ENCODE measurements at regions not wholly inside any gene's neighbourhood (a gene's known extent, or its start where the extent isn't known, plus 50 kb on each side); places are given as distances from the start of the nearest gene placed in this dataset.

GRCh38 chr6:66740346-66740745 is 1033.3 kb upstream of the EYS start (continued):
- TF ChIP-seq, protein P1, sequence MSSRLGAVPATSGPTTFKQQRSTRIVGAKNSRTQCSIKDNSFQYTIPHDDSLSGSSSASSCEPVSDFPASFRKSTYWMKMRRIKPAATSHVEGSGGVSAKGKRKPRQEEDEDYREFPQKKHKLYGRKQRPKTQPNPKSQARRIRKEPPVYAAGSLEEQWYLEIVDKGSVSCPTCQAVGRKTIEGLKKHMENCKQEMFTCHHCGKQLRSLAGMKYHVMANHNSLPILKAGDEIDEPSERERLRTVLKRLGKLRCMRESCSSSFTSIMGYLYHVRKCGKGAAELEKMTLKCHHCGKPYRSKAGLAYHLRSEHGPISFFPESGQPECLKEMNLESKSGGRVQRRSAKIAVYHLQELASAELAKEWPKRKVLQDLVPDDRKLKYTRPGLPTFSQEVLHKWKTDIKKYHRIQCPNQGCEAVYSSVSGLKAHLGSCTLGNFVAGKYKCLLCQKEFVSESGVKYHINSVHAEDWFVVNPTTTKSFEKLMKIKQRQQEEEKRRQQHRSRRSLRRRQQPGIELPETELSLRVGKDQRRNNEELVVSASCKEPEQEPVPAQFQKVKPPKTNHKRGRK (tag; IDR thresholded peaks at IDR 0.05), result no peak
- TF ChIP-seq EGR1 (conservative IDR thresholded peaks at IDR 0.05) (no peak), ZNF449 (CRISPR knock-in tag; IDR thresholded peaks at IDR 0.05) (no peak), ZSCAN29 (IDR thresholded peaks at IDR 0.05) (no peak), SAFB (IDR thresholded peaks at IDR 0.05; ENCODE audit: borderline replicate concordance, low read depth, low read length) (no peak)

DNA sequence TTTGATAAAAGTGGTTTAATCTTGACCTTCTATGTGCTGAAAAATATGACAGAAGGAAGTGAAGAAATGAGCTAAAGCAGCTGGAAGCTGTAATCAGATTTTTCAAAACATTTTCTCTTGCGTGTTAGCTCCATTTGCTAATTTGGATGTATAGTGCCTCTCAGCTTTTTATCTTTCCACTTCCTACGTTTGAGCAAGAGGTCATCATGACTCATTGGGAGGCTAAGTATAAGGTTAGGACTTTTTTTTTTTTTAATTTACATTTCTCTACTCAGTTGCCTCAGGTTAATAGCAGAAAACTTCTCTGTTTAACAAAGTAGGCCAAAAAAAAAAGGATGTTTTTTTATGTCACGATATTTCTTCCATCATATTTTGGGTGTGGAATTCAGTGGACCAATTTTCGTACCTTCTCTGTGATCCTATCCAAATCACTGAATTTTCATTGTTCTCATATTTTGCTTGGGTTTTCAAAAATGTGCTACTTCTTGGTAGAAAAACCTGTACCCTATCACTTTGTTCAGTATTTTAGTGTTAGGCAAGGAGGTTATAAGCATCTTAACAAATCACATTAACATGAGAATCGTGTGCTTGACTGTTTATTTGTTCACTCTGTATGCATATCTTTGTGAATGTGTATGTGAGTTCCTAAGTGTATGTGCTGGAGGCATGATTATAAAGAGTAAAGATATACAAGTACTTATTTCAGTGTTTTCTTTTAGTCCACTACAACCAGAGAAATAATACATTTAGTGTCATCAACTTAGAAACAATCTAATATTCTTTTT is 1028.3 kb upstream of the EYS start:
- 2% methylated on average over 5 of the region's 5 CpGs for WGBS (ENCODE audit: insufficient coverage, low coverage, missing lambda C conversion rate)
- DNase-seq (ENCODE audit: extremely low read depth in 1 of 4, low spot score in 3 of 4), result no peak
- no peak for TF ChIP-seq ZBTB8A (IDR thresholded peaks at IDR 0.05; ENCODE audit: partially characterized antibody)
- TF ChIP-seq KLF10 (CRISPR knock-in tag; IDR thresholded peaks at IDR 0.05), result no peak
- TF ChIP-seq, protein P2, sequence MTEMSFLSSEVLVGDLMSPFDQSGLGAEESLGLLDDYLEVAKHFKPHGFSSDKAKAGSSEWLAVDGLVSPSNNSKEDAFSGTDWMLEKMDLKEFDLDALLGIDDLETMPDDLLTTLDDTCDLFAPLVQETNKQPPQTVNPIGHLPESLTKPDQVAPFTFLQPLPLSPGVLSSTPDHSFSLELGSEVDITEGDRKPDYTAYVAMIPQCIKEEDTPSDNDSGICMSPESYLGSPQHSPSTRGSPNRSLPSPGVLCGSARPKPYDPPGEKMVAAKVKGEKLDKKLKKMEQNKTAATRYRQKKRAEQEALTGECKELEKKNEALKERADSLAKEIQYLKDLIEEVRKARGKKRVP (CRISPR knock-in tag; IDR thresholded peaks at IDR 0.05), result no peak
- no peak for TF ChIP-seq GTF2B (IDR thresholded peaks at IDR 0.05; ENCODE audit: extremely low read depth, insufficient read length)
- no peak for TF ChIP-seq E2F3 (CRISPR knock-in tag; IDR thresholded peaks at IDR 0.05)
- TF ChIP-seq ARID3A (IDR thresholded peaks at IDR 0.05; ENCODE audit: borderline replicate concordance, low read depth, low read length), result no peak
- no peak for TF ChIP-seq SREBF2 (CRISPR knock-in tag; IDR thresholded peaks at IDR 0.05)
- TF ChIP-seq ZKSCAN8 (CRISPR knock-in tag; IDR thresholded peaks at IDR 0.05), result no peak
- no peak for TF ChIP-seq ELF4 (CRISPR knock-in tag; IDR thresholded peaks at IDR 0.05)
- TF ChIP-seq CC2D1A (IDR thresholded peaks at IDR 0.05), result no peak
- TF ChIP-seq MXI1 (IDR thresholded peaks at IDR 0.05; ENCODE audit: low read depth, low read length), result no peak

More for the DNA sequence above, 1028.3 kb upstream of the EYS start:
- Histone ChIP-seq H3K79me2 (ENCODE audit: control insufficient read depth, insufficient read depth, low read length) (no peaks in the 10 kb centered on the region), H3K27me3 (ENCODE audit: control insufficient read depth in 2 of 2, insufficient read depth in 2 of 2, low read length in 2 of 2) (no peaks in the 10 kb centered on the region), H3K4me2 (ENCODE audit: insufficient read depth, low read length) (no peak overlapping the region), H3K4me3 (no peak overlapping the region), H3K9ac (ENCODE audit: insufficient read depth in 1 of 2, low read depth in 2 of 2, low read length in 2 of 2) (no peak overlapping the region), H2AFZ (ENCODE audit: low read depth, low read length) (no peak overlapping the region), H3K27ac (ENCODE audit: extremely low read depth, low read depth, low read length) (no peak overlapping the region), H3K36me3 (ENCODE audit: control insufficient read depth, insufficient read depth, low read length) (no peaks in the 10 kb centered on the region), H3K4me1 (replicated peaks in 1 of 2; ENCODE audit: control insufficient read depth in 2 of 2, insufficient read depth in 2 of 2, low read length in 2 of 2) (no peaks in the 10 kb centered on the region), H3K9me3 (replicated peaks; ENCODE audit: control insufficient read depth, insufficient read depth, low read depth, low read length) (no peaks in the 10 kb centered on the region), H3K9me1 (ENCODE audit: control insufficient read depth, insufficient read depth, low read length) (no peaks in the 10 kb centered on the region), H4K20me1 (replicated peaks; ENCODE audit: control insufficient read depth, insufficient read depth, low read length) (no peaks in the 10 kb centered on the region)
- ChIA-PET CTCF (ENCODE audit: low intra/inter-chr PET ratio) (no interaction called here), POLR2A (no interaction called here)
- no TSS peak for BruUV-seq (replicated peaks)
- intact Hi-C loops (cut with micrococcal nuclease) (no loop called here), in situ Hi-C loops (cut with MboI) (no loop called here)
- ATAC-seq (no peak), FAIRE-seq (no peak)

Data from K562 (cell line).